ENCODE measurements at regions not wholly inside any gene's neighbourhood (a gene's known extent, or its start where the extent isn't known, plus 50 kb on each side); places are given as distances from the start of the nearest gene placed in this dataset.

- no peak for FAIRE-seq
Measured at GRCh38 chr20:11347738-11348137, 570.0 kb upstream of the BTBD3 start.

GRCh38 chr20:11350126-11351005 lies 567.3 kb upstream of the BTBD3 start:
- DNase-seq (ENCODE audit: insufficient read length, low spot score), result no peak
- FAIRE-seq, result no peak
- TF ChIP-seq PAX5 (IDR thresholded peaks at IDR 0.05; ENCODE audit: insufficient read depth, low read length, severe bottlenecking) (no peak), POU2F2 (IDR thresholded peaks at IDR 0.05; ENCODE audit: low read depth, low read length) (no peak), POLR2A (IDR thresholded peaks at IDR 0.05; ENCODE audit: low read depth, low read length) (no peak), POLR2AphosphoS5 (IDR thresholded peaks at IDR 0.05; ENCODE audit: low read depth, low read length) (no peak), SPI1 (IDR thresholded peaks at IDR 0.05; ENCODE audit: low read depth, low read length) (no peak), TAF1 (IDR thresholded peaks at IDR 0.05; ENCODE audit: low read depth, low read length) (no peak)

More at GRCh38 chr20:11347738-11348137, 570.0 kb upstream of the BTBD3 start:
- TF ChIP-seq PAX5 (IDR thresholded peaks at IDR 0.05; ENCODE audit: insufficient read depth, low read length, severe bottlenecking), result no peak
- no peak for TF ChIP-seq POU2F2 (IDR thresholded peaks at IDR 0.05; ENCODE audit: low read depth, low read length)
- TF ChIP-seq SPI1 (IDR thresholded peaks at IDR 0.05; ENCODE audit: low read depth, low read length), result no peak
- TF ChIP-seq POLR2AphosphoS5 (IDR thresholded peaks at IDR 0.05; ENCODE audit: low read depth, low read length), result no peak
- TF ChIP-seq TAF1 (IDR thresholded peaks at IDR 0.05; ENCODE audit: low read depth, low read length), result no peak
- no peak for TF ChIP-seq POLR2A (IDR thresholded peaks at IDR 0.05; ENCODE audit: low read depth, low read length)
- no peak for DNase-seq (ENCODE audit: insufficient read length, low spot score)

- no peak for TF ChIP-seq POU2F2 (IDR thresholded peaks at IDR 0.05; ENCODE audit: low read depth, low read length)
- no peak for TF ChIP-seq PAX5 (IDR thresholded peaks at IDR 0.05; ENCODE audit: insufficient read depth, low read length, severe bottlenecking)
- TF ChIP-seq TAF1 (IDR thresholded peaks at IDR 0.05; ENCODE audit: low read depth, low read length), result no peak
- TF ChIP-seq POLR2A (IDR thresholded peaks at IDR 0.05; ENCODE audit: low read depth, low read length), result no peak
- no peak for TF ChIP-seq POLR2AphosphoS5 (IDR thresholded peaks at IDR 0.05; ENCODE audit: low read depth, low read length)
- TF ChIP-seq SPI1 (IDR thresholded peaks at IDR 0.05; ENCODE audit: low read depth, low read length), result no peak
- FAIRE-seq, result no peak
- DNase-seq (ENCODE audit: insufficient read length, low spot score), result no peak
Measured at GRCh38 chr20:11352041-11352440, 565.7 kb upstream of the BTBD3 start.

- FAIRE-seq (no peak), DNase-seq (ENCODE audit: insufficient read length, low spot score) (no peak)
- TF ChIP-seq PAX5 (IDR thresholded peaks at IDR 0.05; ENCODE audit: insufficient read depth, low read length, severe bottlenecking) (no peak), TAF1 (IDR thresholded peaks at IDR 0.05; ENCODE audit: low read depth, low read length) (no peak), SPI1 (IDR thresholded peaks at IDR 0.05; ENCODE audit: low read depth, low read length) (no peak), POLR2A (IDR thresholded peaks at IDR 0.05; ENCODE audit: low read depth, low read length) (no peak), POU2F2 (IDR thresholded peaks at IDR 0.05; ENCODE audit: low read depth, low read length) (no peak), POLR2AphosphoS5 (IDR thresholded peaks at IDR 0.05; ENCODE audit: low read depth, low read length) (no peak)
Measured at GRCh38 chr20:11354846-11355245, 562.8 kb upstream of the BTBD3 start.

- no peak for FAIRE-seq
- TF ChIP-seq POU2F2 (IDR thresholded peaks at IDR 0.05; ENCODE audit: low read depth, low read length) (no peak), TAF1 (IDR thresholded peaks at IDR 0.05; ENCODE audit: low read depth, low read length) (no peak), POLR2AphosphoS5 (IDR thresholded peaks at IDR 0.05; ENCODE audit: low read depth, low read length) (no peak), POLR2A (IDR thresholded peaks at IDR 0.05; ENCODE audit: low read depth, low read length) (no peak), PAX5 (IDR thresholded peaks at IDR 0.05; ENCODE audit: insufficient read depth, low read length, severe bottlenecking) (no peak), SPI1 (IDR thresholded peaks at IDR 0.05; ENCODE audit: low read depth, low read length) (no peak)
- DNase-seq (ENCODE audit: insufficient read length, low spot score), result no peak
Measured at GRCh38 chr20:11355345-11355744, 562.3 kb upstream of the BTBD3 start.

- FAIRE-seq (no peak), DNase-seq (ENCODE audit: insufficient read length, low spot score) (no peak)
- TF ChIP-seq POLR2AphosphoS5 (IDR thresholded peaks at IDR 0.05; ENCODE audit: low read depth, low read length) (no peak), PAX5 (IDR thresholded peaks at IDR 0.05; ENCODE audit: insufficient read depth, low read length, severe bottlenecking) (no peak), TAF1 (IDR thresholded peaks at IDR 0.05; ENCODE audit: low read depth, low read length) (no peak), POLR2A (IDR thresholded peaks at IDR 0.05; ENCODE audit: low read depth, low read length) (no peak), SPI1 (IDR thresholded peaks at IDR 0.05; ENCODE audit: low read depth, low read length) (no peak), POU2F2 (IDR thresholded peaks at IDR 0.05; ENCODE audit: low read depth, low read length) (no peak)
Measured at GRCh38 chr20:11356061-11356460, 561.6 kb upstream of the BTBD3 start.

- TF ChIP-seq POLR2A (IDR thresholded peaks at IDR 0.05; ENCODE audit: low read depth, low read length) (no peak), POLR2AphosphoS5 (IDR thresholded peaks at IDR 0.05; ENCODE audit: low read depth, low read length) (no peak), TAF1 (IDR thresholded peaks at IDR 0.05; ENCODE audit: low read depth, low read length) (no peak), POU2F2 (IDR thresholded peaks at IDR 0.05; ENCODE audit: low read depth, low read length) (no peak), PAX5 (IDR thresholded peaks at IDR 0.05; ENCODE audit: insufficient read depth, low read length, severe bottlenecking) (no peak), SPI1 (IDR thresholded peaks at IDR 0.05; ENCODE audit: low read depth, low read length) (no peak)
- FAIRE-seq, result no peak
- no peak for DNase-seq (ENCODE audit: insufficient read length, low spot score)
Measured at GRCh38 chr20:11362450-11362849, 555.2 kb upstream of the BTBD3 start.

GRCh38 chr20:11364736-11365135 lies 553.0 kb upstream of the BTBD3 start:
- TF ChIP-seq SPI1 (IDR thresholded peaks at IDR 0.05; ENCODE audit: low read depth, low read length), result no peak
- FAIRE-seq (no peak), DNase-seq (ENCODE audit: insufficient read length, low spot score) (no peak)

GRCh38 chr20:11366660-11367059 lies 551.0 kb upstream of the BTBD3 start:
- no peak for TF ChIP-seq PAX5 (IDR thresholded peaks at IDR 0.05; ENCODE audit: insufficient read depth, low read length, severe bottlenecking)
- no peak for TF ChIP-seq POLR2AphosphoS5 (IDR thresholded peaks at IDR 0.05; ENCODE audit: low read depth, low read length)
- no peak for TF ChIP-seq TAF1 (IDR thresholded peaks at IDR 0.05; ENCODE audit: low read depth, low read length)
- no peak for TF ChIP-seq SPI1 (IDR thresholded peaks at IDR 0.05; ENCODE audit: low read depth, low read length)
- no peak for TF ChIP-seq POU2F2 (IDR thresholded peaks at IDR 0.05; ENCODE audit: low read depth, low read length)
- TF ChIP-seq POLR2A (IDR thresholded peaks at IDR 0.05; ENCODE audit: low read depth, low read length), result no peak
- no peak for DNase-seq (ENCODE audit: insufficient read length, low spot score)

More at GRCh38 chr20:11366660-11367059, 551.0 kb upstream of the BTBD3 start:
- no peak for FAIRE-seq
